PC-9 (cell line): ENCODE measurements at regions not wholly inside any gene's neighbourhood (a gene's known extent, or its start where the extent isn't known, plus 50 kb on each side); places are given as distances from the start of the nearest gene placed in this dataset.

Experiments
- BruUV-seq: library from RNA; stranded (reverse); fragments of 400-500 nt; replicated peaks from 2 replicates; lab custom pipeline; 2021; lab: Mats Ljungman, UMichigan
- CTCF ChIA-PET: fragments of 300-600 bp; sonication (Branson Sonifier 250); formaldehyde crosslinking; loops from one replicate; lab custom pipeline; 2022; ENCODE audit warnings: antibody characterized with exemption; lab: Charles Lee
- POLR2A ChIA-PET: fragments of 300-600 bp; sonication (Branson Sonifier 250); formaldehyde crosslinking; loops from one replicate; lab custom pipeline; 2022; ENCODE audit warnings: antibody characterized with exemption; ENCODE audit not compliant: unreplicated experiment; lab: Charles Lee
- DNase-seq, 2 experiments: peaks; one replicate each; pipeline versions ENCODE4 v3.0.0 to v3.0.0-alpha.2; 2015 to 2022; ENCODE audit warnings: mixed read lengths in 1 of 2
- H2AFZ ChIP-seq: fragments of 200-600 bp; sonication (generic); 2 replicates; pipeline ENCODE4 v1.8.1; 2017; ENCODE audit warnings: antibody characterized with exemption
- H3F3A ChIP-seq: fragments of 200-600 bp; sonication (generic); 2 replicates; pipeline ENCODE4 v1.8.1; 2017; ENCODE audit warnings: antibody characterized with exemption, mild to moderate bottlenecking, low read depth; ENCODE audit not compliant: insufficient read depth
- H3K27ac ChIP-seq: fragments of 200-600 bp; sonication (generic); 2 replicates; pipeline ENCODE4 v1.6.1; 2016; ENCODE audit warnings: mixed run types
- H3K27me3 ChIP-seq: fragments of 200-600 bp; sonication (generic); 2 replicates; pipeline ENCODE4 v1.6.1; 2016; ENCODE audit warnings: low read depth, mixed run types; ENCODE audit not compliant: insufficient read depth
- H3K36me3 ChIP-seq: fragments of 200-600 bp; sonication (generic); 2 replicates; pipeline ENCODE4 v1.6.1; 2016; ENCODE audit warnings: low read depth, mixed run types
- H3K4me1 ChIP-seq: fragments of 200-600 bp; sonication (generic); replicated peaks from 2 replicates; pipeline ENCODE4 v1.6.1; 2016; ENCODE audit warnings: mixed run types; ENCODE audit not compliant: insufficient read depth
- H3K4me2 ChIP-seq: fragments of 200-600 bp; sonication (generic); 2 replicates; pipeline ENCODE4 v1.6.1; 2017; ENCODE audit warnings: mixed run types
- H3K4me3 ChIP-seq: fragments of 200-600 bp; sonication (generic); 2 replicates; pipeline ENCODE4 v1.6.1; 2016; ENCODE audit warnings: mixed run types
- H3K79me2 ChIP-seq: fragments of 200-600 bp; sonication (generic); 2 replicates; pipeline ENCODE4 v1.6.1; 2017; ENCODE audit warnings: low read depth, mixed run types
- H3K9me2 ChIP-seq: fragments of 200-600 bp; sonication (generic); 2 replicates; pipeline ENCODE4 v1.8.1; 2017; ENCODE audit warnings: mild to moderate bottlenecking; ENCODE audit not compliant: insufficient read depth
- H3K9me3 ChIP-seq: fragments of 200-600 bp; sonication (generic); 2 replicates; pipeline ENCODE4 v1.8.1; 2016; ENCODE audit warnings: low read depth; ENCODE audit not compliant: insufficient read depth
- H4K20me1 ChIP-seq: fragments of 200-600 bp; sonication (generic); 2 replicates; pipeline ENCODE4 v1.8.1; 2017; ENCODE audit not compliant: insufficient read depth
- CTCF ChIP-seq: fragments of 200-600 bp; sonication (generic); conservative IDR thresholded peaks from 2 replicates; pipeline ENCODE4 v1.6.1; 2017; ENCODE audit warnings: mixed run types, antibody characterized with exemption, mild to moderate bottlenecking, moderate library complexity
- EZH2 ChIP-seq: fragments of 200-600 bp; sonication (generic); IDR thresholded peaks from 2 replicates; pipeline ENCODE4 v1.8.0; 2017; ENCODE audit warnings: antibody characterized with exemption, low read depth
- intact Hi-C: fragments of 100-400 bp; cut with micrococcal nuclease; formaldehyde crosslinking; loops from one replicate; pipeline ENCODE4 v1.10.0; 2022; ENCODE audit not compliant: unreplicated experiment

- intact Hi-C loops: no loop called here
- no TSS peak for BruUV-seq
- no peaks in the 10 kb centered on the region for H3K27me3 ChIP-seq
- H3K4me2 ChIP-seq: no peak overlapping the region
- TF ChIP-seq CTCF (no peak), EZH2 (no peak)
- H2AFZ ChIP-seq: no peak overlapping the region
- H3K9me3 ChIP-seq: no peaks in the 10 kb centered on the region
- H3K36me3 ChIP-seq: no peaks in the 10 kb centered on the region
- H3K79me2 ChIP-seq: no peaks in the 10 kb centered on the region
- POLR2A ChIA-PET: interaction anchor here (0.6 kb wide), 1 partner anchor 878 kb away, joined by 6 read pairs; no protein-coding TSS in a partner anchor
- H4K20me1 ChIP-seq: no peaks in the 10 kb centered on the region
- no peaks in the 10 kb centered on the region for H3K4me1 ChIP-seq
- H3K9me2 ChIP-seq: no peaks in the 10 kb centered on the region
- CTCF ChIA-PET: no interaction called here
- DNase-seq: no peak
- no peak overlapping the region for H3K27ac ChIP-seq
- H3K4me3 ChIP-seq: no peak overlapping the region
- H3F3A ChIP-seq: no peaks in the 10 kb centered on the region
Observed at GRCh38 chr1:81489372-81489934, 311.3 kb upstream of the ADGRL2 start.

GRCh38 chr1:81484284-81484683 is 316.4 kb upstream of the ADGRL2 start:
- Histone ChIP-seq H3K36me3 (no peaks in the 10 kb centered on the region), H2AFZ (no peak overlapping the region), H3K4me1 (no peaks in the 10 kb centered on the region), H3K4me2 (no peak overlapping the region), H3F3A (no peaks in the 10 kb centered on the region), H3K4me3 (no peak overlapping the region), H4K20me1 (no peaks in the 10 kb centered on the region), H3K27me3 (no peaks in the 10 kb centered on the region), H3K9me2 (no peaks in the 10 kb centered on the region), H3K79me2 (no peaks in the 10 kb centered on the region), H3K9me3 (no peaks in the 10 kb centered on the region), H3K27ac (no peak overlapping the region)
- TF ChIP-seq CTCF: no peak
- no peak for TF ChIP-seq EZH2
- intact Hi-C loops: no loop called here
- no TSS peak for BruUV-seq
- ChIA-PET CTCF (no interaction called here), POLR2A (no interaction called here)
- no peak for DNase-seq

GRCh38 chr1:81478219-81478618 is 322.5 kb upstream of the ADGRL2 start:
- H3K9me3 ChIP-seq: no peaks in the 10 kb centered on the region
- no TSS peak for BruUV-seq
- H3K79me2 ChIP-seq: no peaks in the 10 kb centered on the region
- H3K9me2 ChIP-seq: no peaks in the 10 kb centered on the region
- no peaks in the 10 kb centered on the region for H4K20me1 ChIP-seq
- no peaks in the 10 kb centered on the region for H3K27me3 ChIP-seq
- no peak for DNase-seq
- POLR2A ChIA-PET: no interaction called here
- H3K4me1 ChIP-seq: no peaks in the 10 kb centered on the region
- no peak overlapping the region for H3K27ac ChIP-seq
- CTCF ChIA-PET: no interaction called here
- intact Hi-C loops: no loop called here
- H2AFZ ChIP-seq: no peak overlapping the region
- no peaks in the 10 kb centered on the region for H3K36me3 ChIP-seq
- no peak overlapping the region for H3K4me3 ChIP-seq
- H3K4me2 ChIP-seq: no peak overlapping the region
- H3F3A ChIP-seq: no peaks in the 10 kb centered on the region
- TF ChIP-seq EZH2 (no peak), CTCF (no peak)
